Heart right ventricle (tissue), 16 donors: ENCODE measurements at regions not wholly inside any gene's neighbourhood (a gene's known extent, or its start where the extent isn't known, plus 50 kb on each side); places are given as distances from the start of the nearest gene placed in this dataset.

Source experiments
- ATAC-seq, 8 donors: fragments of 200-7000 bp; cut with Tn5 transposase; one replicate each; pipeline ENCODE4 v1.9.1; 2020; ENCODE audit warnings: mild to moderate bottlenecking in 8 of 8, moderate library complexity in 8 of 8, moderate number of reproducible peaks in 1 of 8
- DNase-seq, 2 donors: peaks; one replicate each; pipeline ENCODE4 v3.0.0-alpha.2; 2020
- H3K27ac ChIP-seq, 10 donors: fragments of 200-600 bp; sonication (generic) in 2 of 10; one replicate each; pipeline versions ENCODE4 v1.5.0 to v1.8.0; 2020 to 2022; ENCODE audit warnings: mild to moderate bottlenecking in 3 of 10
- H3K27me3 ChIP-seq, 7 donors: fragments of 200-600 bp; one replicate each; pipeline ENCODE4 v1.8.0; 2021 to 2022; ENCODE audit warnings: mild to moderate bottlenecking in 2 of 7
- H3K36me3 ChIP-seq, 9 donors: fragments of 200-600 bp; sonication (generic) in 1 of 9; one replicate each; pipeline versions ENCODE4 v1.5.0 to v1.8.0; 2020 to 2022; ENCODE audit warnings: mild to moderate bottlenecking in 2 of 9
- H3K4me1 ChIP-seq, 9 donors: fragments of 200-600 bp; sonication (generic) in 1 of 9; one replicate each; pipeline versions ENCODE4 v1.5.0 to v1.8.0; 2020 to 2022; ENCODE audit warnings: mild to moderate bottlenecking in 4 of 9
- H3K4me3 ChIP-seq, 10 donors: fragments of 200-600 bp; sonication (generic) in 2 of 10; one replicate each; pipeline versions ENCODE4 v1.5.0 to v1.8.0; 2020 to 2022; ENCODE audit warnings: mild to moderate bottlenecking in 7 of 10, moderate library complexity in 2 of 10
- H3K9me3 ChIP-seq, 11 donors: fragments of 200-600 bp in 10 of 11; sonication (generic) in 2 of 11; one replicate each; pipeline versions ENCODE4 v1.5.0 to v1.8.0; 2013 to 2022; ENCODE audit warnings: mild to moderate bottlenecking in 2 of 11, control low read depth in 1 of 11, moderate library complexity in 1 of 11
- CTCF ChIP-seq, 9 donors: fragments of 200-600 bp; sonication (generic) in 2 of 9; IDR thresholded peaks; one replicate each; pipeline versions ENCODE4 v1.5.0 to v1.8.0; 2021 to 2022; ENCODE audit warnings: antibody characterized with exemption in 9 of 9, mild to moderate bottlenecking in 5 of 9, moderate library complexity in 1 of 9
- WGBS, 2 donors: extraction: QIAGEN DNeasy Blood & Tissue Kit; methylation state at CpG; one replicate each; pipeline ENCODE4 v1.1.7; 2013; ENCODE audit warnings: inconsistent platforms in 1 of 2; 5-methylcytosine and 5-hydroxymethylcytosine counted together
- intact Hi-C, 10 donors: fragments of 100-400 bp; cut with DNase I; formaldehyde crosslinking; loops; one replicate each; pipeline versions ENCODE4 v1.11.1 to v1.14.2; 2022
- donor health status: Arrhythmogenic right ventricular cardiomyopathy.
- donor health status: ischemic (EF 13 %, LVEDD 7.1; RV severe dilation, severe dysfunction).
- donor health status: healthy with polysubstance abuse.
- donor health status: DM: no; HTN: yes; CAD: no.
- donor health status: DM: no; HTN: no; CAD: no.
- donor health status: ischemic (EF 25% LVEDD 6.9; RV normal size, moderate dysfunction).
- donor health status: ischemic (EF 25% LVEDD 5.7; RV mildly dilated, moderate dysfunction).
- donor health status: healthy.
- donor health status: DM: yes; HTN: yes; CAD: no.
- donor health status: Ischemic cardiomyopathy.
- donor health status: ischemic (EF 35%, LVEDD 5.7; RV mildly dilated, moderate dysfunction).
- donor health status: nonischemic (EF 11% LVEDD 7.7; RV severe dilation, severe dysfunction).
- donor health status: DM: yes; HTN: yes; CAD: no.
- donor health status: PGD.
- donor health status: ischemic (EF 29% LVEDD 5.4; RV normal size, mild dysfunction).
- donor health status: nonischemic (EF 23%, LVEDD 6.1; RV moderate dilation, normal function).

GRCh38 chr11:115722711-115723110 lies 218.5 kb upstream of the CADM1 start:
- Histone ChIP-seq H3K27me3 (peaks cover 0 to 22% (median 0%) of the 10 kb centered on the region in 7 donors), H3K4me3 (no peak overlapping the region), H3K9me3 (no peaks in the 10 kb centered on the region), H3K36me3 (no peaks in the 10 kb centered on the region), H3K4me1 (peaks cover 0 to 7% (median 0%) of the 10 kb centered on the region in 9 donors), H3K27ac (no peak overlapping the region)
- intact Hi-C loops, result no loop called here
- TF ChIP-seq CTCF (IDR thresholded peaks at IDR 0.05), result no peak
- ATAC-seq (no peak), DNase-seq (no peak)
- 88% methylated on average over 4 of the region's 4 CpGs for WGBS, 2 donors

GRCh38 chr11:115721296-115721995 lies 217.2 kb upstream of the CADM1 start:
- H3K9me3 ChIP-seq, result no peaks in the 10 kb centered on the region
- H3K27me3 ChIP-seq, result peaks cover 0 to 13% (median 0%) of the 10 kb centered on the region in 7 donors
- no peak overlapping the region for H3K27ac ChIP-seq
- WGBS, 2 donors, result 94 to 96% methylated on average over 3 of the region's 3 CpGs
- no peak overlapping the region for H3K4me3 ChIP-seq
- intact Hi-C loops, result no loop called here
- no peaks in the 10 kb centered on the region for H3K36me3 ChIP-seq
- no peak for DNase-seq
- TF ChIP-seq CTCF (IDR thresholded peaks at IDR 0.05), result no peak
- peaks cover 0 to 15% (median 0%) of the 10 kb centered on the region in 9 donors for H3K4me1 ChIP-seq
- ATAC-seq, result no peak

- H3K27me3 ChIP-seq, result peaks cover 0 to 9% (median 0%) of the 10 kb centered on the region in 7 donors
- intact Hi-C loops, result no loop called here
- DNase-seq (no peak), ATAC-seq (no peak)
- no peaks in the 10 kb centered on the region for H3K9me3 ChIP-seq
- H3K36me3 ChIP-seq, result no peaks in the 10 kb centered on the region
- H3K27ac ChIP-seq, result no peak overlapping the region
- H3K4me3 ChIP-seq, result no peak overlapping the region
- H3K4me1 ChIP-seq, result peaks cover 0 to 20% (median 0%) of the 10 kb centered on the region in 9 donors
- TF ChIP-seq CTCF (IDR thresholded peaks at IDR 0.05), result no peak
- WGBS, 2 donors, result 60 to 69% methylated on average over 9 of the region's 9 CpGs
These were observed 216.5 kb upstream of the CADM1 start for GRCh38 chr11:115720602-115721245.

DNA sequence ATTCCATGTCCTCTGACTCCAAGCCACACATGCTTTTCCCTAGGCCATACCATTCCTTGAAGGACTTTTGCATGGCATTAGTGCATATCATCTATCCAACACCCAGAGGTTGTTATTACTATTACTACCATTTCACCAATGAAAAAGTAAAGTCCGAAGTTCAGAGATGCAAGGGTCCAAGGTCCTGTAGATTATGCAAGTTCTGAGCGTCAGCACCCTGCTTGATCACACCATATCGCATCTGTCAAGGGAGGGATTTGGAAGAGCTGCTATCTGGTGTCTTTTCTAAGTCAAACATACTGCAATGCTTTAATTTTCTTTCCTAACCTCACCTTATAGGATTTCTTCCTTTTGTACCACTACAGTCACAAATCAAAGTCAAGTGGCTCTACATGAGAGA lies 214.7 kb upstream of the CADM1 start:
- 91 to 94% methylated on average over 3 of the region's 3 CpGs for WGBS, 2 donors
- ATAC-seq (no peak), DNase-seq (no peak)
- Histone ChIP-seq H3K4me3 (no peak overlapping the region), H3K9me3 (no peaks in the 10 kb centered on the region), H3K27ac (no peak overlapping the region), H3K4me1 (peaks cover 0 to 20% (median 0%) of the 10 kb centered on the region in 9 donors), H3K36me3 (no peaks in the 10 kb centered on the region), H3K27me3 (peaks cover 0 to 6% (median 0%) of the 10 kb centered on the region in 7 donors)
- intact Hi-C loops, result no loop called here
- no peak for TF ChIP-seq CTCF (IDR thresholded peaks at IDR 0.05)
